LoVo (cell line): ENCODE measurements at regions not wholly inside any gene's neighbourhood (a gene's known extent, or its start where the extent isn't known, plus 50 kb on each side); places are given as distances from the start of the nearest gene placed in this dataset.

Source experiments
- DNase-seq: peaks from one replicate; pipeline ENCODE4 v3.0.0-alpha.2; 2016; ENCODE audit warnings: low spot score

- DNase-seq, result no peak
Observed at GRCh38 chr5:63726496-63726895, 235.7 kb downstream of the HTR1A start.

- no peak for DNase-seq
Observed at GRCh38 chr5:63719147-63719546, 243.1 kb downstream of the HTR1A start.

DNA sequence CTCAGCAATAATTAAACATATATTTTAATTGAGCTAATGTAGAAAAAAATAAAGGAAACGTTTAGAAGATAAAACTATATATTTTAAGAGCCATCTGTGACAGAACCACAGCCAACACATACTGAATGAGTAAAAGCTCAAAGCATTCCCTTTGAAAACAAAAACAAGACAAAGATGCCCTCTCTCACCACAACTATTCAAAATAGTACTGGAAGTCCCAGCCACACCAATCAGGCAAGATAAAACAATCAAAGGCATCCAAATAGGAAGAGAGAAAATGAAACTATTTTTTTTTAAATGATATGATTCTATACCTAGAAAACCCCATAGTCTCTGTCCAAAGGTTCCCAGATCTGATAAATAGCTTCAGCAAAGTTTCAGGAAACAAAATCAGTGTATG lies 262.0 kb downstream of the HTR1A start:
- no peak for DNase-seq

DNA sequence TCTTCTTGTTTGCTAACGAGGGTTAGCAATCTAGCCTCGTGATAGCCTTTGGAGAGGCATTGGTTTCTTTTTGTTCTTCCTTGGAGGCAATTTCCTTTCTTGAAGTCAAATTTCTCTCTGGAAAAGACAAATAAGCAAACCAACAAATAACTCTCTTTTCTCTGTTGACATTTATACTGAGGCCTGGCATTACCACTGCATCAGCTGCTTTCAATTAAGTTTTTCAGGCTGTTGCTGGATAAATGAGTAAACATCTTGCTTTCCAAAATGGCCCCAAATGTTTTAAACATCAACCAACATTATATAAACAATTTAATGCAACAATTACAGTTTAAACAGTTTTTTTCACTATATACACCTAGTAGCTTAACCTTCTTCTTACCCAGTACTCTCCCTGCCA lies 264.4 kb downstream of the HTR1A start:
- no peak for DNase-seq

DNA sequence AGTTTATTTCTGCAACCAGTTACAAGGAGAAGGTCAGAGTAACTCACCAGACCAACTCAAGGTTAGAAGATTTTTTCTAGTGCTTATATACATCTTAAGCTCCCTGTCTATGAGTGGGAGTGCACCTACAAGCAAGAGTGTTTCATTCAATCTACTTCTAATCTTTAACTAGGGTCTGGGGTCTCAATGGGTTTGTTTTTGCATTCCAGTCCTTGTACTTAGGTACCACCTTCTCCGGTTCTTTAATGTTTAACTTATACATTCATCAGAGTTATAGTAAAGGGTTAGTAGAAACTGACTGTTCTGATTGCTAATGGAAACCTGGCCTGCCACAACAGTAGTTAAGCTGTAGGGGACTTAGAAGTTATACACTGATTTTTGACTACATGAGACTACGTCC lies 271.7 kb downstream of the HTR1A start:
- no peak for DNase-seq

- DNase-seq, result no peak
Observed at GRCh38 chr5:63687854-63688516, 274.3 kb downstream of the HTR1A start.

DNA sequence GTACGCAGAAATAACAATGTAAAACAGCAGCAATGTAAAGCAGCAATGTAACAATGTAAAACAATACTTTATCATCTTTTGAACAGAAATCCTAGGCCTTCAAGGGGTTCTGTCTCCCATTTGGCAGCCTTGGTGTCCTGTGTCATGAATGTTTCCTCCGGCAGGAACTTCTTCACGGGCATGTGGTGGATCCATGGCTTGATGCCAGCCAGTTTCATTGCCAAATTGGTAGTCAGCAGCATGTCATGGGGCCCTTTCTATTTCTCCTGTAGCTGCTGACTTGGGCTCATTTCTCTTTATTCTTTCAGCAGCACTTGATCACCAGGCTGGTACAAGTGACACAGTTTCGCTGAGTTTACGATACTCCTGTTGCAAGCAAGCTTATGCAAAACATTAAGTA lies 275.3 kb downstream of the HTR1A start:
- no peak for DNase-seq

DNA sequence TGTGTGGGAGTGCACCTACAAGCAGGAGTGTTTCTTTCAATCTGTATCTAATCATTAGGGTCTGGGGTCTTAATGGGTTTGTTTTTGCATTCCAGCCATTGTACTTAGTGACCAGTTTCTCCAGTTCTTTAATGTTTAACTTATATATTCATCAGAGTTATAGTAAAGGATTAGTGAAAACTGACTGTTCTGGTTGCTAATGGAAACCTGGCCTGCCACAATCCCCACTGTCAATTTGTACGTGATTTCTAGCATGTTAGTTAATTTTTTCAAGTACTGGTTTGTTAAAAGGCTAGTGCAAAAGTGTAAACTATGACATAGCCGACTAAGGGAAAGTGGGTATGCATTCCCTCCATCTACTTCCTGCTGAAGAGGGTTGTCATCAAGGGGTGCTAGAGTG lies 276.1 kb downstream of the HTR1A start:
- DNase-seq, result no peak

GRCh38 chr5:63685454-63685853 lies 276.8 kb downstream of the HTR1A start:
- no peak for DNase-seq

DNA sequence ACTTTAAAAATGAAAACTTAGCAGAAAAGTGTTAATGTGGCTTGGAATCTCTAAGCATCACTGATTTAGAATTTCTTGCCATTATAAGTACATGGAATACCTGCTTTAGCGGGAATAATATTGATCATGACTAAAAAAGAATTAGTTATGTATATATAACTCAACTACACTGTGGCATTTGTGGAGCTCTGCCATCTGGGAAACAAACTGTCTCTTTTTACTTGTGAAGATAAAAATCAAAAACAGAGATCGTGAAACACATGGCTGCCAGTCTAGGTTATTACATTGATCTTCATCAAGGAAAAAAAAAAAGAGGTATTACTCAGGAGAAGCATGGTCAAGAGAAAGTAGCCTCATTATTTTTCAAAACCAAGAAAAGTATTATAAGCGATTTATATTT lies 287.4 kb downstream of the HTR1A start:
- no peak for DNase-seq

DNA sequence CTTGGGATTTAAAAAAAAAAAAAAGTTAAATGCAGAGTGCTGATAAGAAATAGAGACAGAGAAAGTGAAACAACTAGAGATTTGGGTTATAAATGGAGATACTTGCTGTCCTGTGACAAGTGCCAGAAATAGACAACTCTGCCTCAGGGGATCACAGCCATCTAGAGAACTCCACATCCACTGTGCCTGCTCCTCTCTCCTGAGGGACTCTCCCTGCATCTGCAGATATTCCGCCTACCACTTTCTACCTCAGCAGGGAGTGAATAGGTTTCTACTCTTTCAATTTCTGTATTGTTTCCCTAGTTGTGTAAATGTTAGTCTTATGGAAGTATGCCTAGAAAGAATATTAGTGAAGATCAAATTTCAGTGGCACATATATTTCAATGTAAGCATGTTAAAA lies 307.2 kb downstream of the HTR1A start:
- no peak for DNase-seq

DNA sequence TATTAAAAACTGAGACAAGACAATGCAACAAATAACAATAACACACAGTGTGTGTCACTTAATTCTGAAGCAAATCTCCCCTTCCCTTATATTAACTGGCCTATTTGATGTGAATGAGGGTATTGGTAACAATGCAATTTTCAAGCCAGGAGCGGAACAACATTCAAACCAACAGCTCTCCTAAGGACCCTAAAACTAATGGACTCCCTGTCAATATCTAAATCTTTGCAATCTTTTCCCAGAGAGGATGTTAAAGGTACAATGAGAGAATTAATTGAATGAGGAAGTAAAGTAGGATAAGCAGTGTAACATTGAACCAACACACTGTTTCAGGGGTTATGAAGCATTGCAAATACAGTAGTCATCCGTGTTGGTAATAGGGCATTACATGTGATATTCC lies 311.7 kb downstream of the HTR1A start:
- no peak for DNase-seq

DNA sequence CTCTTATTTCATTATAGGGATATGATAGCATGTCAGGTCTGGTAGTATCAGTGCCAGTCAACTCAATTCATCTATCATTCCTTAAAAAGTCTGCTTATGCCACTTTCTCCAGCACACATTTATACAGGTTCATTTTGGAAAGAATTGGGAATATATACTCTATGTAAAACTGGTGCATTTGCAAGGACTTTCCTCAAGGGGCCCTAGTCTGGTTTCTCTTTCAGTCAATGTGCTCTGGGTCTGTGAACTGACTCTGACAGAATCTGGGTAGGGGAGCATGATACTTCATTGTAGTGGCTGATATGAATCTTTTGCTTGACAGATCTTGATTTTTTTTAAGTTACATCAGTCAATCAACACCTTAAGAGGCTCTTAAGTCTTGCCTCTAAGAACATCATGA lies 313.9 kb downstream of the HTR1A start:
- no peak for DNase-seq

DNA sequence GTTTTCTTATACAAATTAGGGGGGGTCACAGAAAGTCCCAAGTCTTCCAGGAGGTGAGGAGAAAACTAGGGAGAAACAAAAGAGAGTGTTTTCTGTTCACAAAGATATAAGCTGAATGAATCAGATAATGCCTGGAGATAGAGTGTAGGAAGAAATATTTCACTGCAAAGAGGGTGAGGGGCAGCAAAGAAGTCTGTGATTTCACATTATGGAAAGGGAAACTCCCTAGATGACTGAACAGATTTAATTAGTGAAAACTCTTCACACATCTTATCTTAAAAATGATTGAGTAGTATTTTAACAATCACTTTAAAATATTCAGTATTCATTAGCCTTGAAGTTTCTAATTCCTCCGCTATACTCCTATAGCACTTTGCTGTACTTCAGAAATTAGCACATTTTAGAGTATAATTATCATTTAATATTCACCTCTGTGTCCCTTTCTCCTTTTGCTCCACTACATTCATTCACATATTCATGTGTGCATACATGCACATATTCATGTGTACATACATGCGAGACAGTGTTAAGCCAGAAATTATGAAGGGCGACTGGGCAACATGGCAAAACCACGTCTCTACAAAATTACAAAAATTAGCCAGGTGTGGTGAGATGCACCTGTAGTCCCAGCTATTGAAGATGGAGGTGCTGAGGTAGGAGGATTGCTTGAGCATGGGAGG lies 332.2 kb downstream of the HTR1A start:
- DNase-seq, result no peak

GRCh38 chr5:63613442-63613841 lies 348.8 kb downstream of the HTR1A start:
- no peak for DNase-seq

DNA sequence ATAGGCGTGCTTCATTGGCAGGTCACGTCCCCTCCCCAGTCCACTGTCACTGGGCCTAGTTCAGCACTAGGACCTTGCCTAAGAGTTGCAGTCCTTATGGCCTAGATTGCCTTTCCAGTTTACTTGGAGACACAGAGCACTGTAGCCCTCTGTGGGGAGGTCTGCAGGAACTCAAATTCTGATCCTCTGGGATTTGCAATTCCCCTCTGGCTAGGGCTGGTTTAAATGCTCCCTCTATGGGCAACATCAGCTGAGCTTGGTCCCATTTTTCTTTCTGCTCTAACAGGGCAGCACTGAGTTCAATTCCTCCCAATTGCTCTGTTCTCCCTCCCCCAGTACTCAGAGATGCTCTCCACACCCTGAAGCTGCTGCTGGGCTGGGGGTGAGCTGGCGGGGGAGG lies 358.2 kb downstream of the HTR1A start:
- DNase-seq, result no peak

- no peak for DNase-seq
Observed at GRCh38 chr5:63602971-63603370, 359.3 kb downstream of the HTR1A start.

DNA sequence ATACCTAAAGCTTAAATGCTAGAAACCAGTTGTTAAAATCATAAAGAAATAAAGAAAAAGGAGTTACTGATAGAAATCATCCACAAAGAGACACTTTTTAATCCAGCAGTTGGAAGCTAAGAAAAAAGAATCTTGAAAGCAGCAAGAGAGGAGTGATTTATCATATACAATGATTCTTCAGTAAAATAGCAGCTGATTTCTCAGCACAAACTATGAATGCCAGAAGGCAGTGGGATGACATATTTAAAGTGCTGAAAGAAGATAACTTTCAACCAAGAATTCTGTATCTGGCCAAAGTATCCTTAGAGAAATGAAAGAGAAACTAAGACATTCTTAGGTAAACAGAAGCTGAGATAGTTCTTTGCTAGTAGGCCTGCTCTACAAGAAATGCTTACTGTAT lies 366.0 kb downstream of the HTR1A start:
- DNase-seq, result no peak

- no peak for DNase-seq
Observed at GRCh38 chr5:63573380-63573779, 388.9 kb downstream of the HTR1A start.

GRCh38 chr5:63572740-63573139 lies 389.5 kb downstream of the HTR1A start:
- DNase-seq, result no peak

- DNase-seq, result no peak
Observed at GRCh38 chr5:63570752-63571151, 391.5 kb downstream of the HTR1A start.

GRCh38 chr5:63564789-63565188 lies 397.5 kb downstream of the HTR1A start:
- DNase-seq, result no peak

DNA sequence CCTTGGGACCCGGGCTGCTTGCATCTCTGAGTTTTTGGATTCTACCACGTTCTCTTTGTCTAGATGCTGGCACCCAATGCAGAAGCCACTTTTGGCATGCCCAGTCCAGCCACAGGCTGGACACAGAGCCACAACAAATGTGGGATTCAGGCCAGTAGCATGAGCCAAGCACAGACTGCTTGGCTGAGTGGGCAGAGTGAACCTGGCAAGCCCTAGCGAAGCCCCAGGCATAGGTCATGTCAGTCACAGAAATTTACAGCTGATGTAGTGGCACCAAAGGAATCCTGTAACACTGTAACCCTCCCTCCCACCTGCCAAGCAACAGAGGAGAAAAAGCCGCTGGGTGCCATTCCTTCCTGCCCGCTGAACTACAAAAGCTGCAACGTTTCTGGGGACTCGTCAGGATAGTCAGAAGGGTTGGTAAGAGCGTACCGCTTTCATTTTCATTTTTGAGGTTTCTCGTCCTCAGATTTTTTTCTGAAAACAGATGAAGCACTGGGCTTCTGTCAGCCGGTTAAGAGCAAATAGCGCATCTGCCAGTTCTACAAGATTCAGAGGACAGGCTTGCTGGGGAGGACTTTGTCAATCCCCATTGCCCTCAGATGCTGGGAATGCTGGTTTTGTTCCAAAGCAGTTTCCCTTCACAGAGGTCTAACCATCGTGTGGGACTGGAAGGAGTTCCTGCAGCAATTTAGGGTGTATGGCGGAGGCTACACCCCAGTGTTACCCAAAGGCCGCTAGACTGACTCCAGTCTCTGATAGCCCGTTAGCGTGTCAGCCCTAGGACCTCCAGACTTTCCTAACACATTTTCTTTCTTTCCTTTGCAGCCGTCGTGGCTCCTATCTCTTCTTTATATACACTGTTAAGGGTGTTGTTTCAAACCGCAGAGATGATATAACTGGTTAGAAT lies 399.0 kb downstream of the HTR1A start:
- DNase-seq, result no peak
